PC-3 (cell line): ENCODE measurements at regions not wholly inside any gene's neighbourhood (a gene's known extent, or its start where the extent isn't known, plus 50 kb on each side); places are given as distances from the start of the nearest gene placed in this dataset.

Experiments used
- EZH2phosphoT487 ChIP-seq: fragments of 300-600 bp; sonication (generic); IDR thresholded peaks from 2 replicates; pipeline ENCODE4 v1.6.1; 2018; ENCODE audit warnings: mild to moderate bottlenecking, antibody characterized with exemption, low read length, borderline replicate concordance
- TF ChIP-seq, protein P1 (sequence below): fragments of 300-600 bp; sonication (generic); conservative IDR thresholded peaks from 2 replicates; pipeline ENCODE4 v1.5.1; 2017; ENCODE audit warnings: antibody characterized with exemption, low read depth, mild to moderate bottlenecking, low read length

DNA sequence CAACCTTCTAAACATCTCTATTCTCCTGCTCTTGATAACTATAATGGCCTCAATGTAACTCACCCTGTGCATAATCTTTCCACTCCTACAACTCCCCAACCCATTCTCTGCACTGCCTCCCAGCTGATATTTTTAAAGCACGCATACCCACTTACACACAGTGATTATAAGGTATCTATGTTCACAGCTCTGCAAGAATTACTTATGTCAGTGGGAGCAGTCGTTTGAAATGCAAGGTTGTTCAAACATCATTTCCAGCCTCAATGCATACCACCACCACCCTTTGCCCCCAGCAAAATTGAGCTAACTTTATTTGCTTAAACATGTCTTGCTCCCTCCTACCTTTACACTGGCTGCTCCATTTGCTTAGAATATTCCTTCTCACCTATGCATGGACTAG is 506.0 kb downstream of the RFPL4B start:
- TF ChIP-seq, protein P1, sequence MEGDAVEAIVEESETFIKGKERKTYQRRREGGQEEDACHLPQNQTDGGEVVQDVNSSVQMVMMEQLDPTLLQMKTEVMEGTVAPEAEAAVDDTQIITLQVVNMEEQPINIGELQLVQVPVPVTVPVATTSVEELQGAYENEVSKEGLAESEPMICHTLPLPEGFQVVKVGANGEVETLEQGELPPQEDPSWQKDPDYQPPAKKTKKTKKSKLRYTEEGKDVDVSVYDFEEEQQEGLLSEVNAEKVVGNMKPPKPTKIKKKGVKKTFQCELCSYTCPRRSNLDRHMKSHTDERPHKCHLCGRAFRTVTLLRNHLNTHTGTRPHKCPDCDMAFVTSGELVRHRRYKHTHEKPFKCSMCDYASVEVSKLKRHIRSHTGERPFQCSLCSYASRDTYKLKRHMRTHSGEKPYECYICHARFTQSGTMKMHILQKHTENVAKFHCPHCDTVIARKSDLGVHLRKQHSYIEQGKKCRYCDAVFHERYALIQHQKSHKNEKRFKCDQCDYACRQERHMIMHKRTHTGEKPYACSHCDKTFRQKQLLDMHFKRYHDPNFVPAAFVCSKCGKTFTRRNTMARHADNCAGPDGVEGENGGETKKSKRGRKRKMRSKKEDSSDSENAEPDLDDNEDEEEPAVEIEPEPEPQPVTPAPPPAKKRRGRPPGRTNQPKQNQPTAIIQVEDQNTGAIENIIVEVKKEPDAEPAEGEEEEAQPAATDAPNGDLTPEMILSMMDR = no peak
- no peak for TF ChIP-seq EZH2phosphoT487
